Stimulated activated naive CD4-positive, alpha-beta T cell treated with Interleukin-2 at 50 U/mL for 16 hours (primary cell): ENCODE measurements at regions not wholly inside any gene's neighbourhood (a gene's known extent, or its start where the extent isn't known, plus 50 kb on each side); places are given as distances from the start of the nearest gene placed in this dataset.

ENCODE experiments used
- DNase-seq: peaks from one replicate; lab custom pipeline; 2025; lab: John Stamatoyannopoulos, UW

DNA sequence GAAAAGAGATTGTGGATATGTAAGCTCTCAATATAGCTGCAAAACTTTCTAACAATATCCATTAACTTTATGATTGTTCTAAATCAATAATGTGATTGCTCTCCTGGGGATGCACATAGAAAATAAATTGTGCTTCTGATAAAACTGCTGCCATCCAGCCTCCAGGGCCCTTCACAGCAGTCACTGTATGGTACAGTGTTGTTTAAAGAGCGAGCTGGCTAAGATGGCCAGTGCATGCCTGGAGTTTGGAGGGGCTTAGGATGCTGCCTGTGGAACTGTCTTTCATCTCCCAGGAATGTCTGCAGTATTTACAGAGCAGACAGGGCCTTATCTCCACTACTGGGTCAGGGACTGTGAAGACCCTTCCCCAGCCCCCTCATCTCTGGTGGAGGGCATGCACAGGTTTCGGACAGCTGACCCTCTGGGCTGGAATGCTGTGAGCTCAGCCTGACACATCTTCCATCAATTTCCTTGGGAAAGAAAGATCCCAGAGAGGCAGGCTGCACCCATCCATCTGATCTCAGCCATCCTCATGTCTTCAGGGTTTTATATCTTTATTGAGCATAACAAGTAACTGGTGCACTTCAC, 137.0 kb downstream of the PLPP3 start:
- no peak for DNase-seq

GRCh38 chr1:56441601-56442000, 137.8 kb downstream of the PLPP3 start:
- no peak for DNase-seq

DNA sequence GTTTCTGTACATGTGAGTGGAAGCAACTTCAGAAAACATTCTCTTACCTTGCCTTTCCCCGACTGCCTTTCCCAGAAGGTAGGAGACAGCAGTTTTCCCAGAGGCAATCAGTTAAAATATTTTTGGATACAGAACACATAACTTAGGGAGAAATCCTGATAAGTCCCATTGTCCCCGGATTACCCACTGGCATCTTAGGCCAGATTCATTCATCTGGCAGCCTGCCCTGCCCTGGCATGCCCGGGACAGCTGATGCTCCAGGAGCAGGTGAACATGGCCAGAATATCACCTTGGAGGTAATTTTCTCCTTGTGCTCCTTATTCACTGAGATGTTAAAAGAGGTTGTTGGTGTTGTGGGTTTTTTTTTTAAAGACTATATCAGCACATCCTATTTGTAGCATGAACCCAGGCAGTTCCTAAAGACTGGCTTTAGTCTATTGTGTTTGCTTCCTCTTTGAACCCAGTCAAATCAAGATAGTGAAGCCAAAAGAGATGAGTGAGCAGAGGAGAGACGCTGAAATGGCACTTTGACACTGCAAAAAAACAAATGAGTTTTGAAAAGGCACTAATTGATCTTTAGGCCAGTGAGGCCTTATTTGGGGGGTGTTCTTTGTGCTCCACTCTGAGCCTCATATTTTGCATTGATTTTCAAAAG, 139.6 kb downstream of the PLPP3 start:
- no peak for DNase-seq

- no peak for DNase-seq
Measured at GRCh38 chr1:56438901-56439551, 140.3 kb downstream of the PLPP3 start.

DNA sequence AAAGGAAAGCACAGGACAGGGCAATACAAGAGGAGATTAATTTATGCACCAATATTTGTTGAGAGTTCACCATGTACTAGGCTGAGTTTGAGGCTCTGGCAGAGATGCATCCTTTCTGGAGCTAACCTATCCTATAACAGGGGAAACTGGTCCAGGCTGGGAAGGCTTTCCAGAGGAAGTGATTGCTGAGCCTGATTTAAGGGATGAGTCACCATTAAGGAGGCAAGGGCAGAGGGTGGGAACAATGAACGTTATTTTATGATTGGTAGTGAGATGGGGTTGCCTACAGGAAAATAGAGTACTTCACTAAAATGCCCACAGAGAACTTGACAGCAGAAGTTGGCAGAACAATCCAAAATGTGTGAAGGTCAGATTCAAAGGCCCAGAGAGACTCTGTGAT, 141.4 kb downstream of the PLPP3 start:
- DNase-seq = no peak

DNA sequence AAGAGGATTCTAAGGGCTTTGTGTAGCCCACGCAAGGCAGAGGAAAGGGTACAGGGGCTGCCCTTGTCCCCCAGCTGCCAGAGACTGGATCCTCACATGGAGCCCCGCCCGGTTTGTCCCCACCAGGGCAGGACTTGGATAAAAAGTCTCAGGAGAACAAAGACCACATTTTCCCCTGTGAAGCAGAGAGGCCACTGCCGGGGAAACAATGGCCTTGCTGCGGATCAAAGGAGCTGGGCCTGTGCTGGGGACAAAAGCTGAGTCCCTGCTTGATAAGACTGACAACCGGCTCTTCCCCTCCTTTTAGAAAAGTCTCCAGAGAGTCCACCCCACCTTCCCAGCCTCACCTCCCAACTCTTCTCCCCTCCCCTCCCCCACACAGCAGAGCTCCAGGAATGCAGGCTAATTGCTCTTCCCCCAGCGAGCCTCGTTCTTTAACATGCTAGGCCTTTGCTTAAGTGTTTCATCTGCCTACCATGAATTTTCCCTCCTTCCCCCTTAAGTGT, 142.4 kb downstream of the PLPP3 start:
- no peak for DNase-seq

DNA sequence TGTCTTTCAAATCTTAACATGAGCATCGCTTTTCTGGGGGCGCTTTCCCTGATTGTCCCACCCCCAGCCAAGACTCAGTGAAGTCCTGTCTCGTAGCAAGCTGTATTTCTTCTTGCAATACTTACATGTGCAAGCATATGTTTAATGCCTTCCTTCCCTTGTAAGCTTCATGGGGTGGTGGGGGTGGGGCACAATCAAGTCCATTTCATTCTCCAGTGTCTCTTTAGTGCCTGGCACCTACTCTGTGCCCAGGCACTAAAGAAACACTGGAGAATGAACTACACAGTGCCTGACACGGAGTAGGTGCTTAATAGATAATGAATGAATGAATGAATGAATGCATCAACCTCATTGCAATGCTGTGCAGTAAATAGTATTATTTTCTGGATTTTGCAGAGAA, 143.1 kb downstream of the PLPP3 start:
- DNase-seq = no peak

DNA sequence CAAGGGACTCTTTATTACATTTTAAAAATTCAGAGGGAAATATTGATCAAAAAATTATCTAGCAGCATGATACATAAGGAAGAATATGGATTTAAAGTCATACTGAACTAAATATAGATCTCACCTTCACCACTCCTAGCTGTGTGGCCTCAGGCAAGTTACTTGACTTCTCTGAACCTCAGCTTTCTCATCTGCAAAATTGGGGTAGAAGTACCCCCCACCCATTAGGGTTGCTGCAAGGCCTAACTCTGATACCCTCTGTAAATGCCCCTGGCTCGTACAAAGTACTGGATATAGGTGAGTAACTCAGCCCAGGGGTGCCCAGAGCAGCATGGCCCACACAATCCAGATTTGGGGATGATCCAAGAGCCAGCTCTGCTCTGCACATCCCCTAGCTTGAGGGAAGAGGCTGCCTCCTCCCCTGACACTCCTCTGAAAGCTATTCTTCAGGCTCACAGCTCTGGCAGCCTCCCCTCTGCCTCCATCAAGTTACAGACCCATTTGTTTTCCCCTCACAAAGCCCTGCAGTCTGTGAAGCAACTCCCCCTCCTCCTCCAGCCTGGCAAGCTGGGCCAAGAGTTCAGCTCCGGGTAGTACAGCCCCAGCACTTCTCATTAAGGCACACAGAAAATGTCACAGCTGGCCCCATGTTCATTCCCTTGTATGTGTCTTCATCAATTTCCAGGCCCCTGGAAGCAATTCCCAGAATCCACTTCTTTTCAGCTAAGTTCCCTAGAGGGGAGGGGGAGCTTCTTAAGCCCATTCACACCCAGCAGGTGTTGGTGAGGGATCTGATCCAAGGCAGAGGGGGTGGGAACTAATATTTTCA, 143.7 kb downstream of the PLPP3 start:
- DNase-seq = no peak

GRCh38 chr1:56434740-56435139, 144.6 kb downstream of the PLPP3 start:
- no peak for DNase-seq

DNA sequence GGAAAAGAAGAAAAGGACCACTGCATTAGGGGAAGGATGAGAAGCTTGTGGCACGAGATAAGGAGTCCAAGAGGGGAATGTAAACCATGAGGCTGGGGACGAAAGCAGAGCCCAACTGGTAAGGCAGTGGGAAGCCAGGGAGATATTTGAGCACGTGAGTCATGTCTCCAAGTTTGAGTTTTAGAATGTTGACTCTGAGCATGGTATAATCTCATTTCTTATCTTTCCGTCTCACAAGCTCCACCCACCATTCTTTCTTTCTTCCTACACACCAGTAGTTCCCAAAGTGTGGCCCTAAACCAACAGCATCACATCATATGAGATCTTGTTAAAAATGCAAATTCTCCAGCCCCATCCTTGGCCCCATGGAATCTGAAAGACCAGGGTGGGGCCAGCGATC, 145.3 kb downstream of the PLPP3 start:
- no peak for DNase-seq

DNA sequence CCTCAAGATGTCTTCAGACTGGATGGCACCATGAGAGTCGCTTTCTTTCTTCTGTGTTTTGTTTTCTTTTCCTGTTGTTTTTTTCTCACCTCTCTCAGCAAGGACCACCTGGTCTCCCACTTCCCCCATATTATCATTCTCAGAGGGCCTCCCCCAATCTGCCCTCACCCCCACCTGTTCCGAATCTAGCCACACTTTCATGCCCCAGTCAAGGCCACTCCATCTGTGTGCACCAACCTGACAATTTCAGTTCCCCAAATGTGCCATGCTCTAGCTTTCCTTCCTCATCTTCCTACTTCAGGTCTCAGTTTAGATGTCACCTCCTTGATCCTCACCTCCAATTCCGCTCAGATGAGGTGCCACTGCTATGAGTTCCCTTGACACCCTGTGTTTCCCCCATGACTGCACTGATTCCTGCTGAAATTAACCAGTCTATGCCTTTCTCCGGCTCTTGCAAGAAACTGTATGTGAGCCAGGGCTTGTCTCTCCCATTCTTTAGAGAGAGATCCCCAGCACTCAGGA, 146.2 kb downstream of the PLPP3 start:
- no peak for DNase-seq

GRCh38 chr1:56432166-56432971, 147.0 kb downstream of the PLPP3 start:
- DNase-seq = no peak

GRCh38 chr1:56430141-56430839, 149.1 kb downstream of the PLPP3 start:
- no peak for DNase-seq

- no peak for DNase-seq
Measured at GRCh38 chr1:56429288-56429687, 150.1 kb downstream of the PLPP3 start.

GRCh38 chr1:56426587-56427381, 152.6 kb downstream of the PLPP3 start:
- DNase-seq = no peak

DNA sequence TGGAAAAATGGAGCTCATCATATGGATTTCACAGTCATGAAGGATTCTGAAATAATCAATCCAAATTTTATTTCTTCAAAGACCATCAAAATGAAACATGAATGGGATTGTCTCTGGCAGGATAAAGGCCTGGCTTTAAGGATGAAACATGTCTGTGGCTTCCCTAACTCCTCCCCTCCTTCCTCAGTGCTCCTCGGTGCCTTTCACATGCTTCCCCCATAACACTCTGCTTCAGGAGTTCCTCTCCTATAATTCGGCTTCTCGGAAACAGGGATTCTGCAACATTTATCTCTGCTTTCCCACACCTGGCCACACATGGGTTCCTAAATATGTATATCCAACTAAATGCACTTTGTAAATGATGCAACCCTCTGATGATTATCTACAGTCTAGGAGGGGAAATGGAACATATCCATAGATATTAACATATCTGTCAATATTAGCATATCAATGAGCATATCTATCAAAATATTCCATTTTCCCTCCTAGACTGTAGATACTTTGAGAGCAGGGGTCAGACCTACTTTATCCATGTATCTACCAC, 153.8 kb downstream of the PLPP3 start:
- no peak for DNase-seq

- DNase-seq = no peak
Measured at GRCh38 chr1:56424744-56425493, 154.4 kb downstream of the PLPP3 start.

GRCh38 chr1:56423716-56424115, 155.6 kb downstream of the PLPP3 start:
- DNase-seq = no peak

DNA sequence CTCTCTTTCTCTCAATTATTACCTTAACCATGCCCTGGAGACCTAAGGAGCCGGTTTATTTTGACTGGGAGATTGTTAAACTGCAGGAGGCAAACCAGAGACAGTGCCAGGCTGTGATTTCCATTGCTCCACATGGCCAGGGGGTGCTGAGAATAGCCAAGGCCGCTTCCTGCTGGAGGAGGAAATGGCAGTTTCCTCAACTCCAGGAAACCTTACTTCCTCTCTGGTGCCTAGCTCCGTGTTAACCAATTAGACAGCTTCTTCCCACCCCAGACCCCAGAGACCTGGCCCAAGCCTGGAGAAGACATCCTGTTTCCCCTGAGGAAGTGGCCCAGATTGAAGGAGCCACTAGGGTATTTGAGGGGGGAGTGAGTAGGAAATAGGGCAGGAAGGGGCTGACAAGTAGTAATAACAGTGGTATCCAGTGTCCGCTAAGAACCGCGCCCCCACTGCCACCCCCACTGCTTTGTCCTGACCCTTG, 161.2 kb downstream of the PLPP3 start:
- no peak for DNase-seq
